ENCODE measurements at regions not wholly inside any gene's neighbourhood (a gene's known extent, or its start where the extent isn't known, plus 50 kb on each side); places are given as distances from the start of the nearest gene placed in this dataset.

DNA sequence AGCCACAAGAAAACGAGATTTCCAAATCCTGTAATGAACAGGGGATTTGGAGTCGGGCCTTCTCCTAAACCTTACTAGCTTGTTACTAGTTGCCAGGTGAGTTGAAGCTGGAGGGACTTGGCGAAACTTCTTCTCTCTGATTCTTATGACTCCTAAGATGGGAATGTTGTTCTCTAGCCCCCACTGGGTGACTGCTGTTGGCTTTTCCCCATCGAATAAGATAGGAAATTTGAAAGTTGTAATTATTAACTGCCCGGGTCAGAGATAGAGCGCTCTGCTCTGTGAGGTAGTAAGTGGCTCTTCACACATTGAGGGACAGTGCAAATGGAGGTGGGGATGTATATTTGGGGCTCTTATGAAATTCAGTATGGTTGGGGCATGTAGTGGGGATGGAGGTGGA lies 111.2 kb upstream of the MBNL2 start:
- Histone ChIP-seq H3K9me3 (ENCODE audit: insufficient read depth, low read depth, low read length) (no peaks in the 10 kb centered on the region), H2BK5ac (ENCODE audit: low read depth, low read length, poor library complexity) (peak overlapping the region; percentile 4), H2BK12ac (ENCODE audit: low read length) (peak overlapping the region; percentile 56), H3K79me2 (ENCODE audit: control insufficient read depth, insufficient read depth, low read length, poor library complexity) (peaks cover 7% of the 10 kb centered on the region), H3K4me3 (ENCODE audit: low read depth, low read length) (no peak overlapping the region), H2BK120ac (ENCODE audit: insufficient read depth, low read length, poor library complexity) (peak overlapping the region; percentile 4), H3K14ac (ENCODE audit: low read length) (no peak overlapping the region), H4K12ac (ENCODE audit: low read depth, low read length) (no peak overlapping the region), H3K27ac (ENCODE audit: low read depth, low read length) (no peak overlapping the region), H4K91ac (ENCODE audit: low read depth, low read length) (peak overlapping the region; percentile 25), H3K79me1 (ENCODE audit: low read length) (peaks cover 36% of the 10 kb centered on the region), H2AK5ac (ENCODE audit: low read length) (peak overlapping the region; percentile 89), H3K9ac (ENCODE audit: low read length) (no peak overlapping the region), H3K18ac (ENCODE audit: low read length) (no peak overlapping the region), H3K23ac (ENCODE audit: low read length) (no peak overlapping the region), H3K4ac (ENCODE audit: low read depth, low read length) (no peak overlapping the region), H3K4me1 (ENCODE audit: control insufficient read depth in 1 of 2, insufficient read depth in 2 of 2, low read length in 2 of 2) (peaks cover 30 to 42% of the 10 kb centered on the region in 2 experiments), H2AFZ (ENCODE audit: insufficient read depth, low read length, poor library complexity) (no peak overlapping the region), H3K36me3 (ENCODE audit: control insufficient read depth in 1 of 2, insufficient read depth in 2 of 2, low read length in 2 of 2) (no peaks in the 10 kb centered on the region), H3K4me2 (ENCODE audit: low read length) (no peak overlapping the region), H3K27me3 (ENCODE audit: insufficient read depth, low read length) (no peaks in the 10 kb centered on the region), H4K8ac (ENCODE audit: low read depth, low read length) (peak overlapping the region; percentile 68)
- WGBS (ENCODE audit: extremely low coverage, insufficient coverage, insufficient read length): no CpG with 5 or more reads among the region's 6 CpGs
- peak in 1 of 2 donors; percentile 29 for DNase-seq

DNA sequence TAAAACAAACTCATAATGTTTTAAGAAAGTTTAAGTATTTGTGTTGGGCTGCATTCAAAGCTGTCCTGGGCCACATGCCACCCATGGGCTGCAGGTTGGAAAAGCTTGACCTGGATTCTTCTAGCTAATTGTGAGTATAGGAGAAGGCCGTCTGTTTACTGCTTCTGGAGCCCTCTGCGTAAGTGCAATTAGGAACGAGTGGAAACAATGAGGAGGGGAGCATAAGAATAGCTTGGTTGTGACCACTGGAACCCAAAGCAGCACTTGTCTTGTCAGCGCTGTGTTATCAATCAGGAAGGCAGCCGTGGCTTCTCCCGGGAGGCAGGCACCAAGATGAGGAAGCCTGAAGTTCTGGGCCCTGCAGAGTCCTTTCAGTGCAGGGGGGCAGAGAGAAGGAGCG lies 110.4 kb upstream of the MBNL2 start:
- no CpG with 5 or more reads among the region's 7 CpGs for WGBS (ENCODE audit: extremely low coverage, insufficient coverage, insufficient read length)
- H2BK12ac ChIP-seq (ENCODE audit: low read length): peak overlapping the region; percentile 12
- peak overlapping the region; percentile 85 for H2AK5ac ChIP-seq (ENCODE audit: low read length)

GRCh38 chr13:97112446-97113152 lies 109.5 kb upstream of the MBNL2 start:
- WGBS (ENCODE audit: extremely low coverage, insufficient coverage, insufficient read length): no CpG with 5 or more reads among the region's 12 CpGs

More for the DNA sequence above, 110.4 kb upstream of the MBNL2 start:
- H3K9ac ChIP-seq (ENCODE audit: low read length): no peak overlapping the region
- H4K91ac ChIP-seq (ENCODE audit: low read depth, low read length): peak overlapping the region; percentile 49
- no peaks in the 10 kb centered on the region for H3K9me3 ChIP-seq (ENCODE audit: insufficient read depth, low read depth, low read length)
- peak overlapping the region; percentile 48 for H3K14ac ChIP-seq (ENCODE audit: low read length)
- DNase-seq: no peak
- no peak overlapping the region for H3K4me2 ChIP-seq (ENCODE audit: low read length)
- H2BK5ac ChIP-seq (ENCODE audit: low read depth, low read length, poor library complexity): peak overlapping the region; percentile 43
- H3K23ac ChIP-seq (ENCODE audit: low read length): no peak overlapping the region
- peak overlapping the region; percentile 23 for H4K8ac ChIP-seq (ENCODE audit: low read depth, low read length)
- H3K4ac ChIP-seq (ENCODE audit: low read depth, low read length): peak overlapping the region; percentile 2
- H3K27me3 ChIP-seq (ENCODE audit: insufficient read depth, low read length): no peaks in the 10 kb centered on the region
- H2BK120ac ChIP-seq (ENCODE audit: insufficient read depth, low read length, poor library complexity): peak overlapping the region; percentile 74
- H3K18ac ChIP-seq (ENCODE audit: low read length): peak overlapping the region; percentile 8
- H3K27ac ChIP-seq (ENCODE audit: low read depth, low read length): peak overlapping the region; percentile 63
- H3K4me1 ChIP-seq (ENCODE audit: control insufficient read depth in 1 of 2, insufficient read depth in 2 of 2, low read length in 2 of 2): peaks cover 35 to 45% of the 10 kb centered on the region in 2 experiments
- peak overlapping the region; percentile 40 for H2AFZ ChIP-seq (ENCODE audit: insufficient read depth, low read length, poor library complexity)
- no peak overlapping the region for H4K12ac ChIP-seq (ENCODE audit: low read depth, low read length)
- H3K4me3 ChIP-seq (ENCODE audit: low read depth, low read length): no peak overlapping the region
- H3K79me2 ChIP-seq (ENCODE audit: control insufficient read depth, insufficient read depth, low read length, poor library complexity): peaks cover 9% of the 10 kb centered on the region
- peaks cover 41% of the 10 kb centered on the region for H3K79me1 ChIP-seq (ENCODE audit: low read length)
- no peaks in the 10 kb centered on the region for H3K36me3 ChIP-seq (ENCODE audit: control insufficient read depth in 1 of 2, insufficient read depth in 2 of 2, low read length in 2 of 2)

GRCh38 chr13:97113231-97114001 lies 108.7 kb upstream of the MBNL2 start:
- Histone ChIP-seq H2AK5ac (ENCODE audit: low read length) (peak overlapping the region; percentile 60), H4K91ac (ENCODE audit: low read depth, low read length) (peak overlapping the region; percentile 82), H2BK120ac (ENCODE audit: insufficient read depth, low read length, poor library complexity) (peak overlapping the region; percentile 76), H3K9me3 (ENCODE audit: insufficient read depth, low read depth, low read length) (no peaks in the 10 kb centered on the region), H3K27me3 (ENCODE audit: insufficient read depth, low read length) (no peaks in the 10 kb centered on the region), H3K23ac (ENCODE audit: low read length) (no peak overlapping the region), H3K27ac (ENCODE audit: low read depth, low read length) (peak overlapping the region; percentile 57), H3K4me3 (ENCODE audit: low read depth, low read length) (no peak overlapping the region), H2BK12ac (ENCODE audit: low read length) (peak overlapping the region; percentile 75), H3K79me2 (ENCODE audit: control insufficient read depth, insufficient read depth, low read length, poor library complexity) (peaks cover 9% of the 10 kb centered on the region), H3K14ac (ENCODE audit: low read length) (peak overlapping the region; percentile 49), H3K36me3 (ENCODE audit: control insufficient read depth in 1 of 2, insufficient read depth in 2 of 2, low read length in 2 of 2) (no peaks in the 10 kb centered on the region), H3K4me1 (ENCODE audit: control insufficient read depth in 1 of 2, insufficient read depth in 2 of 2, low read length in 2 of 2) (peaks cover 35 to 51% of the 10 kb centered on the region in 2 experiments), H3K4ac (ENCODE audit: low read depth, low read length) (no peak overlapping the region), H3K18ac (ENCODE audit: low read length) (no peak overlapping the region), H3K4me2 (ENCODE audit: low read length) (no peak overlapping the region), H2BK5ac (ENCODE audit: low read depth, low read length, poor library complexity) (peak overlapping the region; percentile 58), H4K8ac (ENCODE audit: low read depth, low read length) (no peak overlapping the region), H2AFZ (ENCODE audit: insufficient read depth, low read length, poor library complexity) (no peak overlapping the region), H4K12ac (ENCODE audit: low read depth, low read length) (no peak overlapping the region), H3K79me1 (ENCODE audit: low read length) (peaks cover 50% of the 10 kb centered on the region), H3K9ac (ENCODE audit: low read length) (no peak overlapping the region)
- DNase-seq: no peak
- WGBS (ENCODE audit: extremely low coverage, insufficient coverage, insufficient read length): no CpG with 5 or more reads among the region's 7 CpGs

More at GRCh38 chr13:97112446-97113152, 109.5 kb upstream of the MBNL2 start:
- H2BK12ac ChIP-seq (ENCODE audit: low read length): peak overlapping the region; percentile 75
- H3K23ac ChIP-seq (ENCODE audit: low read length): no peak overlapping the region
- no peak overlapping the region for H3K4me2 ChIP-seq (ENCODE audit: low read length)
- no peaks in the 10 kb centered on the region for H3K27me3 ChIP-seq (ENCODE audit: insufficient read depth, low read length)
- H2AFZ ChIP-seq (ENCODE audit: insufficient read depth, low read length, poor library complexity): no peak overlapping the region
- H3K4ac ChIP-seq (ENCODE audit: low read depth, low read length): no peak overlapping the region
- H4K12ac ChIP-seq (ENCODE audit: low read depth, low read length): no peak overlapping the region
- DNase-seq: peak; percentile 42 to 61
- H2BK5ac ChIP-seq (ENCODE audit: low read depth, low read length, poor library complexity): peak overlapping the region; percentile 58
- peaks cover 35 to 49% of the 10 kb centered on the region in 2 experiments for H3K4me1 ChIP-seq (ENCODE audit: control insufficient read depth in 1 of 2, insufficient read depth in 2 of 2, low read length in 2 of 2)
- H4K8ac ChIP-seq (ENCODE audit: low read depth, low read length): no peak overlapping the region
- peaks cover 45% of the 10 kb centered on the region for H3K79me1 ChIP-seq (ENCODE audit: low read length)
- H3K27ac ChIP-seq (ENCODE audit: low read depth, low read length): peak overlapping the region; percentile 63
- H2BK120ac ChIP-seq (ENCODE audit: insufficient read depth, low read length, poor library complexity): peak overlapping the region; percentile 76
- H3K14ac ChIP-seq (ENCODE audit: low read length): peak overlapping the region; percentile 48
- peak overlapping the region; percentile 82 for H4K91ac ChIP-seq (ENCODE audit: low read depth, low read length)
- H2AK5ac ChIP-seq (ENCODE audit: low read length): no peak overlapping the region
- no peaks in the 10 kb centered on the region for H3K36me3 ChIP-seq (ENCODE audit: control insufficient read depth in 1 of 2, insufficient read depth in 2 of 2, low read length in 2 of 2)
- H3K4me3 ChIP-seq (ENCODE audit: low read depth, low read length): no peak overlapping the region
- peak overlapping the region; percentile 8 for H3K18ac ChIP-seq (ENCODE audit: low read length)
- H3K79me2 ChIP-seq (ENCODE audit: control insufficient read depth, insufficient read depth, low read length, poor library complexity): peaks cover 9% of the 10 kb centered on the region
- H3K9ac ChIP-seq (ENCODE audit: low read length): no peak overlapping the region
- no peaks in the 10 kb centered on the region for H3K9me3 ChIP-seq (ENCODE audit: insufficient read depth, low read depth, low read length)

Measured in trophoblast cell (in vitro differentiated cells and primary cell).